G401 (cell line): ENCODE measurements at regions not wholly inside any gene's neighbourhood (a gene's known extent, or its start where the extent isn't known, plus 50 kb on each side); places are given as distances from the start of the nearest gene placed in this dataset.
A peak's percentile ranks its signal among the peaks of the same experiment; 100 is the strongest.
"Not testable (repeated sequence)": the region's sequence is repeated elsewhere in the genome, so short reads cannot be mapped to it uniquely, and the experiment has no call there.

ENCODE experiments used
- DNase-seq: peaks from one replicate; pipeline ENCODE4 v3.0.0-alpha.2; 2015; ENCODE audit warnings: low spot score
- in situ Hi-C: cut with HindIII; loops from 2 replicates; pipeline ENCODE4 v1.10.0; 2016; ENCODE audit warnings: low sequenced_read_pairs, mixed read lengths

GRCh38 chr9:107782789-107783188 lies 293.2 kb upstream of the KLF4 start:
- DNase-seq = no peak
- in situ Hi-C loops = no loop called here

- DNase-seq = no peak
- in situ Hi-C loops = no loop called here
Observed at GRCh38 chr9:107782381-107782780, 292.8 kb upstream of the KLF4 start.

- no peak for DNase-seq
- in situ Hi-C loops = no loop called here
Observed at GRCh38 chr9:107780960-107781359, 291.4 kb upstream of the KLF4 start.

GRCh38 chr9:107779731-107780130 lies 290.2 kb upstream of the KLF4 start:
- no peak for DNase-seq
- in situ Hi-C loops = no loop called here

GRCh38 chr9:107778661-107779060 lies 289.1 kb upstream of the KLF4 start:
- in situ Hi-C loops = no loop called here
- DNase-seq = no peak

- in situ Hi-C loops = not testable (repeated sequence)
Observed at GRCh38 chr9:107774099-107774498, 284.5 kb upstream of the KLF4 start.

GRCh38 chr9:107772988-107773387 lies 283.4 kb upstream of the KLF4 start:
- no peak for DNase-seq
- in situ Hi-C loops = no loop called here

More at GRCh38 chr9:107774099-107774498, 284.5 kb upstream of the KLF4 start:
- not testable (repeated sequence) for DNase-seq

GRCh38 chr9:107770716-107771115 lies 281.1 kb upstream of the KLF4 start:
- DNase-seq = no peak
- in situ Hi-C loops = no loop called here

GRCh38 chr9:107768224-107768623 lies 278.7 kb upstream of the KLF4 start:
- DNase-seq = no peak

GRCh38 chr9:107767711-107768110 lies 278.1 kb upstream of the KLF4 start:
- no peak for DNase-seq
- in situ Hi-C loops = no loop called here

More at GRCh38 chr9:107768224-107768623, 278.7 kb upstream of the KLF4 start:
- in situ Hi-C loops = no loop called here

GRCh38 chr9:107763469-107763868 lies 273.9 kb upstream of the KLF4 start:
- in situ Hi-C loops, DNase-seq: not testable (repeated sequence)

GRCh38 chr9:107761307-107761706 lies 271.7 kb upstream of the KLF4 start:
- DNase-seq = no peak
- in situ Hi-C loops = no loop called here

- DNase-seq = no peak
Observed at GRCh38 chr9:107760469-107761242, 271.1 kb upstream of the KLF4 start.

GRCh38 chr9:107759823-107760166 lies 270.2 kb upstream of the KLF4 start:
- in situ Hi-C loops = no loop called here
- DNase-seq = no peak

More at GRCh38 chr9:107760469-107761242, 271.1 kb upstream of the KLF4 start:
- in situ Hi-C loops = no loop called here

- no peak for DNase-seq
- in situ Hi-C loops = no loop called here
Observed at GRCh38 chr9:107759009-107759822, 269.6 kb upstream of the KLF4 start.

- in situ Hi-C loops = no loop called here
- DNase-seq = no peak
Observed at GRCh38 chr9:107756091-107756490, 266.5 kb upstream of the KLF4 start.

GRCh38 chr9:107755246-107755645 lies 265.7 kb upstream of the KLF4 start:
- in situ Hi-C loops = no loop called here
- DNase-seq = no peak

- no peak for DNase-seq
- in situ Hi-C loops = no loop called here
Observed at GRCh38 chr9:107751567-107752210, 262.1 kb upstream of the KLF4 start.

GRCh38 chr9:107750741-107751566 lies 261.4 kb upstream of the KLF4 start:
- peak; percentile 78 for DNase-seq
- in situ Hi-C loops = no loop called here
